ENCODE measurements at regions not wholly inside any gene's neighbourhood (a gene's known extent, or its start where the extent isn't known, plus 50 kb on each side); places are given as distances from the start of the nearest gene placed in this dataset.

DNA sequence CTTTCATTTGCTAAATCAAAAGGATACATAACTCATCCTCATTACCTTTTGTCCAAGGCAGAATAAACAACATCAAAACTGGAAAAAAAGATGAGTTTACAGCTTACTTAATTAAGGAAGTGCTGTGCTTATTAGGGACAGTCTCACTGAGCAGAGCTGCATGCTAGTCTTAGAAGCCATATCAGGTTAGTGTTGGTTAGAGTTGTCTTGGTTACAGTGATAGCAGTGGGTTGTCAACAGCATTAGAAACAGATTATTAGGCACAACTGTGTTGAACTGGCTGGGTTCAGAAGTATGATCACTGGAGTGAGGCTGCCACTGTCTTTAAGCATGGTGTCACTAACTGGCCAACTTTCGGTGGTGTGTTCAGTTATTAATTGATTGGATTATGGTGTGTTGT lies 503.9 kb upstream of the IGFBP3 start:
- Histone ChIP-seq H3K4me1 (ENCODE audit: control insufficient read depth, insufficient read depth, low read length) (no peaks in the 10 kb centered on the region), H3K36me3 (ENCODE audit: control insufficient read depth, insufficient read depth, low read length) (no peaks in the 10 kb centered on the region), H3K9ac (ENCODE audit: low read depth, low read length) (no peak overlapping the region), H3K4me3 (ENCODE audit: low read depth, low read length) (no peak overlapping the region), H3K27me3 (ENCODE audit: control insufficient read depth, insufficient read depth, low read length) (no peaks in the 10 kb centered on the region), H3K9me3 (ENCODE audit: control insufficient read depth, insufficient read depth, low read length) (no peaks in the 10 kb centered on the region)

DNA sequence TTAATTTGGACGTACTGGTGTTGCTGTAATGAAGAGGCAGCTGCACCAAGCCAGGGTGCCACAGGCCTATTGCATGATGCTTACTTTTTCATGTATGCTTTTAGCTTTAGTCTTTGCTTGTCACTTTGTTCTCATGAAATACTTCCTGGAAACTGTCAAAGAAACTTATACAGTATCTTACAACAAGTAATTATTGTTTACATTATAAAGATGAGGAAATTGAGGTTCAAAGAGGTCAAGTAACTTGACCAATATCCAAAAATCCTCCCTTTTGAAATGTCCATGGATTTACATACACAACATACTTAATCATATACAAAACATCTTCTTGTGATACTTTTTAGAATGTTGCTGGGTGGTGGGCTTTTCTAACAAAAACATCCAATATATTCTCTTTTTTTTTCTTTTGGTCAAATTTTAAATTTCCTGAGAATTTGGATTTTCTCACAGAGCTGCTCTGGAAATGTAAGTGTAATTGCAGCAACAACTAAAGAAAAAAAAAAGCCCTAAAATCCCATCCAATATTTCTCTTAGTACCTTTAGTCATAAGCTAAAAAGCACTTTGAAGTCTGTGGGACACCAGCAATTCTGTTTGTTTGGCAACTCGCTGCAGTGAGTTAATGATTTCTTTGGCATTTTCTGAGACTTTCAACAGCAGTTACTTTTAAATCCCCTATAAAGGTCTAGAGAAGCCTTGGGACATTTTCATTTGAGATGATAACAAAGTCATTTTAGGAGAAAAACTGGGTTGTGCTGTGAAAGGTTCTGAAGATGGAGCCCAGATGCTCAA lies 500.6 kb upstream of the IGFBP3 start:
- H3K36me3 ChIP-seq (ENCODE audit: control insufficient read depth, insufficient read depth, low read length) = no peaks in the 10 kb centered on the region
- H3K4me3 ChIP-seq (ENCODE audit: low read depth, low read length) = no peak overlapping the region
- H3K4me1 ChIP-seq (ENCODE audit: control insufficient read depth, insufficient read depth, low read length) = no peaks in the 10 kb centered on the region
- no peak overlapping the region for H3K9ac ChIP-seq (ENCODE audit: low read depth, low read length)
- H3K9me3 ChIP-seq (ENCODE audit: control insufficient read depth, insufficient read depth, low read length) = no peaks in the 10 kb centered on the region
- no peaks in the 10 kb centered on the region for H3K27me3 ChIP-seq (ENCODE audit: control insufficient read depth, insufficient read depth, low read length)

DNA sequence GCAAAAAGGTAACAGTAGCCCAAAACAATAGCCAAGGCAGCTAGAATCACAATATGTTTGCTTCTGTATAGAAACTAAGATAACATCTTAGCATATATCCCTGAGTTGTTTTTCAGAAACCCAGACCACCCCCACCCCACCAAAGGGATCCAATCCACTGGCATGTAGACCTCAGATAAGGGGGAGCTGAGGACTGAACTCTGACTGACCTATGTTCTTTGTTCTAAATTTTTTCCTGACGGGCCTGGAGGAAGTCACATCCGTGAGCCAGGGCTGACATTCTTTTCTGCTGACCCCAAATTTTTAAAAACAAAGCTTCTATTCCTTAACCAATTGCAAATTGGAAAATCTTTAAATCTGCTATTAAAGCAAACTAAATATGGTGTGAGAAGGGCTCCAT lies 493.9 kb upstream of the IGFBP3 start:
- H3K9ac ChIP-seq (ENCODE audit: low read depth, low read length) = no peak overlapping the region
- no peaks in the 10 kb centered on the region for H3K36me3 ChIP-seq (ENCODE audit: control insufficient read depth, insufficient read depth, low read length)
- H3K9me3 ChIP-seq (ENCODE audit: control insufficient read depth, insufficient read depth, low read length) = no peaks in the 10 kb centered on the region
- H3K27me3 ChIP-seq (ENCODE audit: control insufficient read depth, insufficient read depth, low read length) = no peaks in the 10 kb centered on the region
- H3K4me1 ChIP-seq (ENCODE audit: control insufficient read depth, insufficient read depth, low read length) = no peaks in the 10 kb centered on the region
- no peak overlapping the region for H3K4me3 ChIP-seq (ENCODE audit: low read depth, low read length)

- H3K9me3 ChIP-seq (ENCODE audit: control insufficient read depth, insufficient read depth, low read length) = no peaks in the 10 kb centered on the region
- no peaks in the 10 kb centered on the region for H3K36me3 ChIP-seq (ENCODE audit: control insufficient read depth, insufficient read depth, low read length)
- H3K9ac ChIP-seq (ENCODE audit: low read depth, low read length) = no peak overlapping the region
- H3K4me1 ChIP-seq (ENCODE audit: control insufficient read depth, insufficient read depth, low read length) = no peaks in the 10 kb centered on the region
- no peaks in the 10 kb centered on the region for H3K27me3 ChIP-seq (ENCODE audit: control insufficient read depth, insufficient read depth, low read length)
- H3K4me3 ChIP-seq (ENCODE audit: low read depth, low read length) = no peak overlapping the region
Measured at GRCh38 chr7:46411236-46411635, 490.2 kb upstream of the IGFBP3 start.

- H3K27me3 ChIP-seq (ENCODE audit: control insufficient read depth, insufficient read depth, low read length) = no peaks in the 10 kb centered on the region
- no peaks in the 10 kb centered on the region for H3K36me3 ChIP-seq (ENCODE audit: control insufficient read depth, insufficient read depth, low read length)
- H3K9ac ChIP-seq (ENCODE audit: low read depth, low read length) = no peak overlapping the region
- H3K9me3 ChIP-seq (ENCODE audit: control insufficient read depth, insufficient read depth, low read length) = no peaks in the 10 kb centered on the region
- H3K4me3 ChIP-seq (ENCODE audit: low read depth, low read length) = no peak overlapping the region
- H3K4me1 ChIP-seq (ENCODE audit: control insufficient read depth, insufficient read depth, low read length) = no peaks in the 10 kb centered on the region
Measured at GRCh38 chr7:46407125-46407524, 486.1 kb upstream of the IGFBP3 start.

- Histone ChIP-seq H3K27me3 (ENCODE audit: control insufficient read depth, insufficient read depth, low read length) (no peaks in the 10 kb centered on the region), H3K4me1 (ENCODE audit: control insufficient read depth, insufficient read depth, low read length) (no peaks in the 10 kb centered on the region), H3K4me3 (ENCODE audit: low read depth, low read length) (no peak overlapping the region), H3K36me3 (ENCODE audit: control insufficient read depth, insufficient read depth, low read length) (no peaks in the 10 kb centered on the region), H3K9ac (ENCODE audit: low read depth, low read length) (no peak overlapping the region), H3K9me3 (ENCODE audit: control insufficient read depth, insufficient read depth, low read length) (no peaks in the 10 kb centered on the region)
Measured at GRCh38 chr7:46397591-46397990, 476.5 kb upstream of the IGFBP3 start.

- Histone ChIP-seq H3K4me3 (ENCODE audit: low read depth, low read length) (no peak overlapping the region), H3K27me3 (ENCODE audit: control insufficient read depth, insufficient read depth, low read length) (no peaks in the 10 kb centered on the region), H3K9ac (ENCODE audit: low read depth, low read length) (no peak overlapping the region), H3K4me1 (ENCODE audit: control insufficient read depth, insufficient read depth, low read length) (no peaks in the 10 kb centered on the region), H3K9me3 (ENCODE audit: control insufficient read depth, insufficient read depth, low read length) (no peaks in the 10 kb centered on the region), H3K36me3 (ENCODE audit: control insufficient read depth, insufficient read depth, low read length) (no peaks in the 10 kb centered on the region)
Measured at GRCh38 chr7:46396481-46396880, 475.4 kb upstream of the IGFBP3 start.

- H3K4me1 ChIP-seq (ENCODE audit: control insufficient read depth, insufficient read depth, low read length) = no peaks in the 10 kb centered on the region
- no peaks in the 10 kb centered on the region for H3K27me3 ChIP-seq (ENCODE audit: control insufficient read depth, insufficient read depth, low read length)
- H3K9ac ChIP-seq (ENCODE audit: low read depth, low read length) = no peak overlapping the region
- H3K4me3 ChIP-seq (ENCODE audit: low read depth, low read length) = no peak overlapping the region
- no peaks in the 10 kb centered on the region for H3K36me3 ChIP-seq (ENCODE audit: control insufficient read depth, insufficient read depth, low read length)
- no peaks in the 10 kb centered on the region for H3K9me3 ChIP-seq (ENCODE audit: control insufficient read depth, insufficient read depth, low read length)
Measured at GRCh38 chr7:46393142-46393541, 472.1 kb upstream of the IGFBP3 start.

GRCh38 chr7:46391231-46392201 lies 470.4 kb upstream of the IGFBP3 start:
- Histone ChIP-seq H3K9ac (ENCODE audit: low read depth, low read length) (no peak overlapping the region), H3K27me3 (ENCODE audit: control insufficient read depth, insufficient read depth, low read length) (no peaks in the 10 kb centered on the region), H3K4me3 (ENCODE audit: low read depth, low read length) (no peak overlapping the region), H3K4me1 (ENCODE audit: control insufficient read depth, insufficient read depth, low read length) (no peaks in the 10 kb centered on the region), H3K9me3 (ENCODE audit: control insufficient read depth, insufficient read depth, low read length) (no peaks in the 10 kb centered on the region), H3K36me3 (ENCODE audit: control insufficient read depth, insufficient read depth, low read length) (no peaks in the 10 kb centered on the region)

GRCh38 chr7:46390042-46390441 lies 469.0 kb upstream of the IGFBP3 start:
- H3K4me1 ChIP-seq (ENCODE audit: control insufficient read depth, insufficient read depth, low read length) = no peaks in the 10 kb centered on the region

GRCh38 chr7:46389146-46389545 lies 468.1 kb upstream of the IGFBP3 start:
- no peak overlapping the region for H3K9ac ChIP-seq (ENCODE audit: low read depth, low read length)
- no peak overlapping the region for H3K4me3 ChIP-seq (ENCODE audit: low read depth, low read length)
- H3K4me1 ChIP-seq (ENCODE audit: control insufficient read depth, insufficient read depth, low read length) = no peaks in the 10 kb centered on the region
- H3K27me3 ChIP-seq (ENCODE audit: control insufficient read depth, insufficient read depth, low read length) = no peaks in the 10 kb centered on the region
- no peaks in the 10 kb centered on the region for H3K36me3 ChIP-seq (ENCODE audit: control insufficient read depth, insufficient read depth, low read length)
- no peaks in the 10 kb centered on the region for H3K9me3 ChIP-seq (ENCODE audit: control insufficient read depth, insufficient read depth, low read length)

More at GRCh38 chr7:46390042-46390441, 469.0 kb upstream of the IGFBP3 start:
- Histone ChIP-seq H3K9ac (ENCODE audit: low read depth, low read length) (no peak overlapping the region), H3K4me3 (ENCODE audit: low read depth, low read length) (no peak overlapping the region), H3K9me3 (ENCODE audit: control insufficient read depth, insufficient read depth, low read length) (no peaks in the 10 kb centered on the region), H3K27me3 (ENCODE audit: control insufficient read depth, insufficient read depth, low read length) (no peaks in the 10 kb centered on the region), H3K36me3 (ENCODE audit: control insufficient read depth, insufficient read depth, low read length) (no peaks in the 10 kb centered on the region)

DNA sequence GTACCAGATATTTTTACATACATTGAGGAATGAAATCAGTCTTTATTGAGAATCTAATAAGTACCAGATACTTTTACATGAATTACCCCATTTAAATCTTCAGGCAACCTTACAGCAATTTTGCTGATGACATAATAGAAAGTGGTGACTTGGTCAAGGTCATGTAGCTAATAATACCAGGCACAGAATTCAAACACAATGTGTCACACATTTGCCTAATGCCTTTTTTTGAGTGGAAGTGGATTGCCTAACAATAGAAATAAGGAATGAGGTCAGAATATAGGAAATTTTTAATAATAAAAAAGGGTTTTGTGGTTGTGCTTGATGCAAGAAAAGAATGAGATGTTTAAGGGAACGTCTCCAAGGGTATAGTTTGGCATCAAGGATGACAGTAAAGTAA lies 466.6 kb upstream of the IGFBP3 start:
- Histone ChIP-seq H3K9me3 (ENCODE audit: control insufficient read depth, insufficient read depth, low read length) (no peaks in the 10 kb centered on the region), H3K4me1 (ENCODE audit: control insufficient read depth, insufficient read depth, low read length) (no peaks in the 10 kb centered on the region), H3K36me3 (ENCODE audit: control insufficient read depth, insufficient read depth, low read length) (no peaks in the 10 kb centered on the region)

More for the DNA sequence above, 466.6 kb upstream of the IGFBP3 start:
- H3K9ac ChIP-seq (ENCODE audit: low read depth, low read length) = no peak overlapping the region
- H3K4me3 ChIP-seq (ENCODE audit: low read depth, low read length) = no peak overlapping the region
- no peaks in the 10 kb centered on the region for H3K27me3 ChIP-seq (ENCODE audit: control insufficient read depth, insufficient read depth, low read length)
